SH-SY5Y (cell line): ENCODE measurements at regions not wholly inside any gene's neighbourhood (a gene's known extent, or its start where the extent isn't known, plus 50 kb on each side); places are given as distances from the start of the nearest gene placed in this dataset.

ENCODE experiments used
- GATA2 ChIP-seq: IDR thresholded peaks from 2 replicates; pipeline ENCODE4 v1.6.1; 2011; ENCODE audit warnings: mild to moderate bottlenecking, low read depth, low read length
- GATA3 ChIP-seq: IDR thresholded peaks from 2 replicates; pipeline ENCODE4 v1.6.1; 2011; ENCODE audit warnings: low read depth, mild to moderate bottlenecking, low read length, moderate library complexity

GRCh38 chr15:31178705-31179104, 77.2 kb upstream of the TRPM1 start:
- TF ChIP-seq GATA2 (no peak), GATA3 (no peak)
